ENCODE measurements at regions not wholly inside any gene's neighbourhood (a gene's known extent, or its start where the extent isn't known, plus 50 kb on each side); places are given as distances from the start of the nearest gene placed in this dataset.
"Not testable (repeated sequence)": the region's sequence is repeated elsewhere in the genome, so short reads cannot be mapped to it uniquely, and the experiment has no call there.

- Histone ChIP-seq H3K27ac (replicated peaks) (no peak overlapping the region), H3K27me3 (ENCODE audit: insufficient read depth, poor library complexity, severe bottlenecking) (no peaks in the 10 kb centered on the region), H3K4me3 (replicated peaks; ENCODE audit: insufficient read depth, low read length) (no peak overlapping the region)
- no peak for DNase-seq (ENCODE audit: low read depth in 1 of 2, low spot score in 1 of 2)
- TF ChIP-seq REST (IDR thresholded peaks at IDR 0.05; ENCODE audit: insufficient replicate concordance, low read depth) (no peak), SPI1 (IDR thresholded peaks at IDR 0.05; ENCODE audit: borderline replicate concordance, low read depth) (no peak), GABPA (IDR thresholded peaks at IDR 0.05; ENCODE audit: low read depth) (no peak), POLR2AphosphoS5 (IDR thresholded peaks at IDR 0.05; ENCODE audit: low read depth) (no peak), CTCF (IDR thresholded peaks at IDR 0.05; ENCODE audit: insufficient read depth, low read length) (no peak)
These were observed 82.5 kb upstream of the PITRM1 start for GRCh38 chr10:3255075-3255474.

GRCh38 chr10:3253974-3254373 lies 81.4 kb upstream of the PITRM1 start:
- DNase-seq (ENCODE audit: low read depth in 1 of 2, low spot score in 1 of 2); H3K27me3 ChIP-seq (ENCODE audit: insufficient read depth, poor library complexity, severe bottlenecking); H3K4me3 ChIP-seq (replicated peaks; ENCODE audit: insufficient read depth, low read length); H3K27ac ChIP-seq (replicated peaks): not testable (repeated sequence)

- H3K27me3 ChIP-seq (ENCODE audit: insufficient read depth, poor library complexity, severe bottlenecking): no peaks in the 10 kb centered on the region
- H3K4me3 ChIP-seq (replicated peaks; ENCODE audit: insufficient read depth, low read length): no peak overlapping the region
- TF ChIP-seq CTCF (IDR thresholded peaks at IDR 0.05; ENCODE audit: insufficient read depth, low read length): no peak
- TF ChIP-seq SPI1 (IDR thresholded peaks at IDR 0.05; ENCODE audit: borderline replicate concordance, low read depth): no peak
- no peak for TF ChIP-seq GABPA (IDR thresholded peaks at IDR 0.05; ENCODE audit: low read depth)
- no peak for TF ChIP-seq REST (IDR thresholded peaks at IDR 0.05; ENCODE audit: insufficient replicate concordance, low read depth)
- no peak for TF ChIP-seq POLR2AphosphoS5 (IDR thresholded peaks at IDR 0.05; ENCODE audit: low read depth)
- DNase-seq (ENCODE audit: low read depth in 1 of 2, low spot score in 1 of 2): no peak
- no peak overlapping the region for H3K27ac ChIP-seq (replicated peaks)
These were observed 78.6 kb upstream of the PITRM1 start for GRCh38 chr10:3251172-3251571.

- Histone ChIP-seq H3K27ac (replicated peaks) (no peak overlapping the region), H3K27me3 (ENCODE audit: insufficient read depth, poor library complexity, severe bottlenecking) (no peaks in the 10 kb centered on the region), H3K4me3 (replicated peaks; ENCODE audit: insufficient read depth, low read length) (no peak overlapping the region)
- TF ChIP-seq SPI1 (IDR thresholded peaks at IDR 0.05; ENCODE audit: borderline replicate concordance, low read depth) (no peak), POLR2AphosphoS5 (IDR thresholded peaks at IDR 0.05; ENCODE audit: low read depth) (no peak), REST (IDR thresholded peaks at IDR 0.05; ENCODE audit: insufficient replicate concordance, low read depth) (no peak), GABPA (IDR thresholded peaks at IDR 0.05; ENCODE audit: low read depth) (no peak), CTCF (IDR thresholded peaks at IDR 0.05; ENCODE audit: insufficient read depth, low read length) (no peak)
- DNase-seq (ENCODE audit: low read depth in 1 of 2, low spot score in 1 of 2): no peak
These were observed 76.8 kb upstream of the PITRM1 start for GRCh38 chr10:3249307-3249889.
